ENCODE measurements at regions not wholly inside any gene's neighbourhood (a gene's known extent, or its start where the extent isn't known, plus 50 kb on each side); places are given as distances from the start of the nearest gene placed in this dataset.
"Not testable (repeated sequence)": the region's sequence is repeated elsewhere in the genome, so short reads cannot be mapped to it uniquely, and the experiment has no call there.

DNA sequence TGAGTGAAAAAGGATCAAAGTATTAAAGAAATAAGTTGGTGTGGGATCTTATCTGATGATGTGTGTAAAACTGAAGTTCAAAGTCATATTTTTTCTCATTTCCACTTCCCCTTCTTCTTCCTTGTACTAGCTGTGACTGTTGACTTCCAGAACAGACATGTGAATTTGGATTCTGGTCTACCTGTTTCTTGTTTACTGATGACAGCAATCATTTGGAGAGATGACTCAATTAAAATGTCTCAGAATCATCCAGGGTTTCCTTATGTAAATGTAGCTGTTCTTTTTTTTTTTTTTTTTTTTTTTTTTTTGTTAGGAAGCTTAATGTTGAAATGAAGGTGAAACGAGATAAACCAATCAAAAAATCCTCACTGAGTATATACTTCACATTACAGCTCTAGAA lies 819.9 kb upstream of the PIK3C3 start:
- no peak for DNase-seq

DNA sequence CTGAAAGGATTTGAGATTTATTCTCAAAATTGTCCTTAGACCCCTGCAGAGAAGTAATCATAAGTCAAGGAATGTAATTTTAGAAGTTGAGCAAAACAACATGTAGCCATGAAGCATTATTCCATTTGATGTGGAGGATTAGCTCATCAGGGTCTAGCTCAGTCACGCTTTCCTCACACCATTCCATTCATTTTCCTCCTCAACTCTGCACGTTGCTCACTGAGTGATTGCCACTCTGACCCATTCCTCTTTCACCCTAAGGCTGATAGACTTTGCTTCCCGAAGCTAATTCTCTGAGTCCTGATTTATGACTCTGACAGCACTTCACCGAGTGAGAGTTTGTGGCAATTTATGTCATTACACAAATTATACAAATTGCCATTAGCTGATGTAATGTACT lies 820.6 kb upstream of the PIK3C3 start:
- no peak for DNase-seq

DNA sequence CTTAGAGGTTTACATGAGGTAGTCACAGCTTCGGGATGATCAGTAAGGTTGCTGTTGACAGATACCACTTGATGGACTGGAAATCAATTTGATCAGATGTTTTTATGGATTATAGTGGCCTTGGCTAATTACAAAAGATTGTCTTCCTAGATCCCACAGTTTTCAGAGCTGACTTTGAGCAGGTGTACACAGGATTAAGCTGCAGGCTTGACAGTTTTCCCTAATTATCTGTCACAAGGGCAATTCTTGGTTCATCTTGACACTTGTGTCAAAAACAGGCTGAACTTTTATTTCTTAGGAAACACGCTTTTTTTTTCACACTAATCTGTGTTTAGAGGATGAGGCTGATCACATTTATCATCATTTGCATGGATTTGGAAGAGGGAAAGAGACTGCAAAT lies 824.0 kb upstream of the PIK3C3 start:
- no peak for DNase-seq

DNA sequence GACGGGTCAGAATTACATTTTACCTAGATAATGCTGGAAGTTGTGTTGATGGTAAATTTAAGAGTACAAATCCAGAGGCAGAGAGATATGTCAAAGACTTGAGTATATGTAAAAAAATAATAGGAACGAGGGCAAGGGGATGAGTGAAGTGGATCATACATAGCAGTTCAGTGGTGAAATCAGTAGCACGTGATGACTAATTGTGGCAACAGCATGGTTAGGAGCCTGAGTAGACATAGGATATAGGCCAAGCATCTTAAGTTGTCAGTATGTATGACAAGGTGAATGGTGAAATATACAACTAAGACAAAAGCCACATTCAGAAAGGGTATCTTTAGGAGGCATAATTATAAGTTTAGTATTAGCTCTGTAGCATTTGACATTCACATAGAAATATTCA lies 826.5 kb upstream of the PIK3C3 start:
- no peak for DNase-seq

DNA sequence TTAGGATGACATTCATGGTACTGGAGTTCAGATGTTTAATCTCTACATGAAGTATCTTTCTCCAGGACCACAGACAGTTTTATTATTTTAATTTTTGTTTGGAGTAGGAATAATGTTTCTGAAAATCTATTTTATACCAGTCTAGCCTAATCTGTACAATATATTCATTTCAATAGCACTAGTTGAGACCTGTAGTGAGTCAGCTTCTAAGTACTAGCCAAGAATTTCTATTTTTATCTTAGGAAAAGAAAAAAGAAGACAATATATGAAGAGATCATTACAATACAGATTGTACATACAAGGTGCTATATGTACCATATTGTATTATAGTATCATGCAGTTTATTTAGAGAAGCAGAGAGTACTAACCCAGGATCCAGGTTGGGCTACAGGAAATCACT lies 826.9 kb upstream of the PIK3C3 start:
- DNase-seq = no peak

DNA sequence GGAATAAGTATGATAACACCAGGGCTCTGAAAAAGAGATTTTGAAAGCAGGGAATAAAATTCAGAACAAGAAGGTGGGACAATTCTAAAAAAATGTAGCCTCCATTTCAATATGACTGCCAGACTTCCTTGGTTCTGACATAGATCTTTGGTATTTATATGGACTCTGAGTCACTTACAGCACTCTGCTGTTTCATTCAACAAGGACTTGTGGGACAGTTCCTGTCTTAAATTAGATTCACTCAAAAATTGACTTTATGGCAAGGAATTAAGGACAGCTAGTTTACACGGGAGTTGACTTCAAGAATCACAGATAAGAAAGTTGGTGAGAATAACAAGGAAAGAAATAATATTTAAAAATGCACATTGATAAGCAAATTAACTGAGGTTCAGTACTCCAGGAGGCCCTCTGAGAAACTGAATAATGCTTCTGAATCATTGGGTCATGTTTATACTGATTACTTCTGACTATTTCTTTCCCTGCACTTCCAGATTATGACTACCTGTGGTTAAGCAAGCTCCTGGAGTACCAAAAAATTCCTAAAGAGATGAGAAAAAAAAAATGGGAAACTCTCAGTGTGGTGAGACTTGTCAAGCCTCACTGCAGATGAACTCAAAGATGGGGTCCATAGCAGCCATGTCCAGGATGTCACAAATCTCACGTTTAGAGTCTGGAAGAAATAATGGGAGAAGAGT lies 828.3 kb upstream of the PIK3C3 start:
- DNase-seq = no peak

DNA sequence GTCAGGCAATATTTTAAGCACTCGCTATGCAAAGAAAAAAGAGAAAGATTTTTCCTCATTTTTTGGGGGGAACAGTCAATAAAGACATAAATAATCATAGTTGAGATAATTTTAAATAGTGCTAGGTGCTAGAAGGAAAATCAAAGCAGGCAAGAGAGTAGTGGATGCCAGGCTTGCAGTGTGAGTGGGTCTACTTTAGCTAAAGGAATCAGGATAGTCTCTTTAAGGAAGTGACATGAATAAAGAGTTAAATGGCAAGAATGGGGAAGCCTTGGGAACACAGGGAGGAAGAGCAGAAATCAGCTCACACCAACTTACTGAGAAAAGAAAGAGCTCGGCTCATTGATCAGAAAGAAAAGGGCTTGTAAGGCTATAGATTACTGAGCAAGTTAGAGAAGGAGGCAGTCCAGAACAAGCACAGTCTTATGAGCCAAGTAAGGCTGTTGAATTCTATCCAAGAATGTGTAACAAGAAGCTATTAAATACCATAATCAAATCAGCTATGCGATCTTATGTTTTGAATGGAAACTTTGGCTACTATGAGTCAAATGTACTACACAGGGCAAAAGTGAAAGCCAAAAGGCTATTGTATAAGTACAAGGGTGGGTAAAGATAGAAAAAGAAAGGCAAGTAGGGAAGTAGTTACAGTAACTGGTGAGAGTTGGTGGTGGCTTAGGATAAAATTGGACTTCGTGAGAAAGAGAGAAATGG lies 833.8 kb upstream of the PIK3C3 start:
- DNase-seq = no peak

DNA sequence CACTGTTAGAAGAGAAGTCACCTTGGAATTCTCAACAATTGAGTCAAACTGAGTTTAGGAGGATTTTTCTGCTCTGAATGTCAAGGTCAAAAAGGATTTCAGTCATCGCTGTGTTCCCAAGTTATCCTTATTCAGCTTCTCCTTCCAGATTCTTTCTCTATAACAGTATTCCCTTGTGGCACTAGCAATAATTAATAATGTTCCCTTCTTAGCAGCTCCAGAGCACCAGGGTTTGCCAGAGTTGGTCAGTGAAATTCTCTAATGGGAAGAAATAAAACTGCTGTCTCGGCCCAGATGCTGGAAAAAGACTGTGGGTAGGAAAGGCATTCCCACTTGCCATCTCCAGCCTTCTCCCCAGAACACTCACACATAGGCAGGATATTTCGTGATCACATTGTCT lies 836.0 kb upstream of the PIK3C3 start:
- no peak for DNase-seq

DNA sequence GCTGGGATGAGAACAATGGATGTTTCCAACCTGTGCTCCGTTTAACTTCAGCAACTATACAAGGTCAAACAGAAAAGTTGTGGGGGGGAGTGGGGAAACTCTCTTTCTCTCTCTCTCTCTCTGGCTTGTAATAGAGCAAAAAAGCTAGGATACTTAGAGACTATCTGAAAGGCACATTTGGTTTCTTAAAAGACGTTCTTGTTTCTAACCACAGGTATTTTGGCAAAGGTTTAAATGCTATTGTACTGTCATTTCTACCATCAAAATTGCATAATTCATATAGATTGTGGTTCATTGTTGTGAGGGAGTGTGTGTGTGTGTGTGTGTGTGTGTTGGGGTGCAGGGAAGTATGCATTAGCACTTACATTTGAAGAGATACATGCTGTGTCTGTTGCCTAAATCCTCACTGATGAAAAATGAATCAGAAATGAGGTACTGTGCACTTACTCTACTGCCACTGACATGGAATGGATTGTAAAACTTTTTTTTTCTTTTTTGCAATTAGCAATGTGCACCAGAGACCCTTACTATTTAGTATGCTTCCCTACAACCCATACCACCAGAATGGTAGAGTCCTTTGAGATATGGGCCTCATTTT lies 841.0 kb upstream of the PIK3C3 start:
- DNase-seq = no peak

DNA sequence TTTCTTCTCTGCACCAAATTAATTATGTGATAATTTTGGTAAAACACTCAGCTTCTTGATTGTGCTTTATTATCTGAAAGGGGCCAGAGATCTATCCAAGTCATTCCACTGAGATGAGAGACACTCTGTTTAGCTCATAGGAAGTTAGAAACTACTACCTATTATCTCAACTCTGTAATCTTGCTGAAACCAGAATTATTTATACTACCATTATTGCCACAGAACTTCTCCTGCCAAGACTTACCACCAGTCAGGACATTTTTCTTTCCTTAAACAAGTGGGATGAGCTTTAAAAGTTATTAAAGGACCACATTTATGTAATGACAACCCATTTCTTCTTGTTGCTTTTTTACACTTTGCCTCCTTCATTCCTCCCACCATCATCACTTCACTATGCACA lies 855.6 kb upstream of the PIK3C3 start:
- no peak for DNase-seq

DNA sequence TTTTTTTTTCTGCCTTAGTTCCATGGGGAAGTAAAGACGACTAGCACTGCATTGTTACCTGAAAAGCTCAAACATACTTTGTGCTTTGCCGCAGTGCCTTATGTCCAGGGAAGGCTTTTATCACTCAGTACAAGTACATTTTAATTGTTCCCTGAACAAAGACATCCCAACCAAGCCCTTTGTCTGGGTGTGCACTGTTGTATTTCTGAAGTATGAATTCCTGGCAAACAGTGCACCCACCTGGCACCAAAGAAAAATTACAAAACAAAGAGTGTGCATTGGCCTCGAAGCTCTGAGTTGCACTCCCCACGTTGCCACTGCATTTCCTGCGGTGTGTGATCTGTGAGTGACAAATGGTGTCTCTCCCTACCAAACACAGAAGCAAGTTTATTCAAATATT lies 858.5 kb upstream of the PIK3C3 start:
- peak; percentile 0 for DNase-seq

DNA sequence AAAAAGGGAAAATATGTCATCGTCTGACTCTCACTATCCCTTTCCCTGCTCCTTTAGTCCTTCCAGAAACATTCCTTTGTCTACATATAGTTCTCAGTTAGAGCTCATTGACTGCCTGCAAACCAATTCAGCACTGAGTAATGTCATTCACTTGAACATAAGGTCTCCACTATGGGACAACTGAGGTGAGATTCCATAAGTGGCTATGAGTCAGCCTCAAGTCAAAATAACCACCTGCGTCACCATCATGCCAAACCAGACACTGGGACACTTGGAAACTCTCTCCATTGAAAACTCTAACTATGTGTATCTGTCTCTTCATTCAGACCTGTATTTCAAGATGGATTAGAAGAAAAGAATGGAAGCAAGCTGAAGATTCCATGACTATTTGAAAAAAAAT lies 878.0 kb upstream of the PIK3C3 start:
- no peak for DNase-seq

DNA sequence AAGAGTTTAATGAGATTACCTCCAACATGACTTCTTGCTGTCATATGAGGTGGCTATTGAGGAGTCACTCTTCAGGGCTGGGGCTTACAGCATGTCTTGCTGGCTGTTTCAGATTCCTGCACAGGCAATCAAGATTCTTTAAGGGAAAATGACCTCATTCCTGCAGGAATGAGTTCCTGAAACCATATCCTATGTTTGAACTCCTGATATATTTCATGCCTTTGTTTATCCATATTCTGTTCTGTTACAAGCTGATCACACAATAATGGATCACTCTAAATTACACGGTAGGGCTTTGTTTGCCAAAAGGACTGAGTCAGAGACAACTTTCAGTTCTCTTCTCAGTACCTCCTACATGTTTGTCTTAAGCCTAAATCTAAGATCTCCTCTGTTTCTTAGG lies 879.8 kb upstream of the PIK3C3 start:
- DNase-seq = no peak

DNA sequence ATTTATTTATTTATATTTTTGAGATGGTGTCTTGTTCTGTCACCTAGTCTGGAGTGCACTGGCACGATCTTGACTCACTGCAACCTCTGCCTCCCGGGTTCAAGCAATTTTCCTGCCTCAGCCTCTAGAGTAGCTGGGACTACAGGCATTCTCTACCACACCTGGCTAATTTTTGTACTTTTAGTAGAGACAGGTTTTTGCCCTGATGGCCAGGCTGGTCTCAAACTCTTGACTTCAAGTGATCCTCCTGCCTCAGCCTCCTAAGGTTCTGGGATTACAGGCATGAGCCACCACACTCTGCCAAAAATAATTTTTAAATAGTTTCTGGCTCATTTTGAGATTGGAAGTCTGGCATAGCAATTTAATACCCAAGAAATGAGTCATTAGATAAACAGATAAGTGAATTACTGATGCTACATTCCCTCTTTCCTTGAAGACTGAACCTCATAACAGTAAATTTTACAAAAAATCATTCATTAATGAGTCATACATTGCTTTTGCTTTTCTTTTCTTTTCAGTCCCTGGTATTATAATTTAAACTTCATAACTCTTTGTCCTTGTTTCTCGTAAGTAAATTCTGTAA lies 881.6 kb upstream of the PIK3C3 start:
- DNase-seq = no peak

DNA sequence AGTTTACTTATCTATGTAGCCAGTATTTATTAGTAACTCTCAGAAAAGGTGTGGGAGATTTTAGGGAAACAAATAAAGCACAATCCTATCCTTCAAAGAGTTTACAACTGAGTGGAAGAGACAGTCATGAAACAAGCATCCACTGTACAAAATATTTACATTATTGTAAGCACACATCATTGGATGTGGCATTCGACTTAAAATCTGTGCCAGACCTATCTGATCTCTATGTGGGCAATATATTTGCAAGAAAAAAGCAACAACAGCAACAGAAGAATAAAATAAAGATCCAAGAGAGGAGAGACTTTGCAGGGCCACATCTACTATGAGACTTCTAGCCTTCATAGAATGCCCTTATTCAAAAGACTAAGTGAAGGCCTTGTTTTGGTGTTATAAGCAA lies 882.1 kb upstream of the PIK3C3 start:
- DNase-seq = no peak

DNA sequence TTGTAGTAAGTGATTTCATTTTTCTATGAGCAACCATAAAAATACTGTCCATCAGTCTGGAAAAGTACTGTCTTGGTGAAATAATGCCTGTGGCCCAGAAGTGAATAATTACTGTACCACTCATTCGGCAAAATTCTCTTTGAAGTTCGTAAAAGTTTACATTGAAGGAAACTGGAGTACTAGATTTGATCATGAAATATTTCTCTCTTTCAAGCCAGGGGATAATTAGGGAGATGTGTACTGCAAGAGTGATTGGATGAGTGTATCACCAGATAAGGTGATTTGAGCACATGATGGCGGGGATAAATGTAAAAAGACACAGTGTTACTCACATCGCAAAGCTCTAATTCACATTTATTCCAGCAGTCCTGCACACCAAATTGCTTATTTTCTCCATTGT lies 883.2 kb upstream of the PIK3C3 start:
- no peak for DNase-seq

DNA sequence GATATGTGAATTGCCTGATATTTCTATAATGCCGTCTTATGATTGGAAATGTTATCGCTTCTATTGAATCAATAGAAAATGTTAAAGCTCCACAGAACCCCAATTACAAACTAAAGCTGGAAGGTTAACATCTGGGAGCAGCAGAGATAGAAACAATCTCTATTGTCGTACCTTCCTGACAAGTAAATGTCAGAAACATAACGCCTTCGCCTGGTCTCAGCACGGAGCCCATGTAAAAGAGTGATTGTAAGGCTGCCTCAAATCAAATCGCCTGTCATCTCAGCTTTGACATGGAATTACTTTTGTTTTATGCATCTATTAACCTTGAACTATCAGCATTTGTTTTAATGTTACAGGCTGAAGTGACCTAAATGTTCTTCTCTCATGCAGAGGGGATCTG lies 885.9 kb upstream of the PIK3C3 start:
- no peak for DNase-seq

DNA sequence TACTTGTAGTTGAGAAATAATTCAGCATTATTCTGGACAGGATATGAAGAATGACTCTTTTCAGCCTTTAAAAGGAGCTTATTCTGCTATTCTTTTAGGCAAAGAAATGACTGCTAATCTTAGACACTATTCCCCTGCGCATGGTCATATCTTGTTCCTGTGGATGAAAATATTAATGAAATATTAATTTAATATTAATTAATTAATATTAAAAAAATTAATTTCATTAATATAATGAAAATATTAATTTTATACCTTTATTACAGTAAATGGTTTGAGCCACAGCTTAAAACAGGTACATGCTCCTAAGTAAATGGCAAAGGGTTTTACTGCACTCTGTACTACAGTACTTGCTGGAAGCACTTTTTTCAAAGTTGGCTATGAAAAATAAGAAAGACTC lies 890.1 kb upstream of the PIK3C3 start:
- no peak for DNase-seq

DNA sequence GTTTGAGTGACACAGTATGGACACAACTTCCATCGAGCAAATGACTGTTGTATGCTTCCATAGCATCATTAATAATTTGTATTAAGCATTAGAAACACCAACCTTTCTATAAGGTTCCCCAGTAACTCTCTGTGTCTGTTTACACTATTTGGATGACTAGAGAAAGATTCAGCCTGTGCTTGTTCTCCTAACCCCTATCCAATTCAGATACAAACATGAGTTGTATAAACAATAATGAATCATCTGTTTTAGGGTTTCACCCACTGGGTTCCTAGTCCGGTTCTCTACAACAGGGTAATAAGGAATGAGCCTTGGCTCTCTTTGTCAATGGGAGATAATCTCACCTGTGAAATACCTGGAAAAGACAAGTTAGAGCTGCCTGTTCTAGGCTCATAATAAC lies 894.1 kb upstream of the PIK3C3 start:
- no peak for DNase-seq

DNA sequence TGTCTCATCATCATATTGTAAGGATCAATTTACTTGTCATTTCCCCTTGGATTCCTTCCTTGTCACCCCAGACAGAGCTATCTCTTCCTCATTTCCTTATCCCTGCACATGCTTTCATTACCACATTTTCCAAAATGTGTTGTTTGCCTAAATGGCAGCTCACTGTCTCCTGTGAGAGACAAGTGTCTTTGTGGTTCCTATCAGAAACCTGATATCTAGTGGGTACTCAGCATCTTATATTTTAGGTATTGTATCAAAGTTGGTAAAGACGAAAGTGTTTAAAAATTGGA lies 896.0 kb upstream of the PIK3C3 start:
- no peak for DNase-seq

DNA sequence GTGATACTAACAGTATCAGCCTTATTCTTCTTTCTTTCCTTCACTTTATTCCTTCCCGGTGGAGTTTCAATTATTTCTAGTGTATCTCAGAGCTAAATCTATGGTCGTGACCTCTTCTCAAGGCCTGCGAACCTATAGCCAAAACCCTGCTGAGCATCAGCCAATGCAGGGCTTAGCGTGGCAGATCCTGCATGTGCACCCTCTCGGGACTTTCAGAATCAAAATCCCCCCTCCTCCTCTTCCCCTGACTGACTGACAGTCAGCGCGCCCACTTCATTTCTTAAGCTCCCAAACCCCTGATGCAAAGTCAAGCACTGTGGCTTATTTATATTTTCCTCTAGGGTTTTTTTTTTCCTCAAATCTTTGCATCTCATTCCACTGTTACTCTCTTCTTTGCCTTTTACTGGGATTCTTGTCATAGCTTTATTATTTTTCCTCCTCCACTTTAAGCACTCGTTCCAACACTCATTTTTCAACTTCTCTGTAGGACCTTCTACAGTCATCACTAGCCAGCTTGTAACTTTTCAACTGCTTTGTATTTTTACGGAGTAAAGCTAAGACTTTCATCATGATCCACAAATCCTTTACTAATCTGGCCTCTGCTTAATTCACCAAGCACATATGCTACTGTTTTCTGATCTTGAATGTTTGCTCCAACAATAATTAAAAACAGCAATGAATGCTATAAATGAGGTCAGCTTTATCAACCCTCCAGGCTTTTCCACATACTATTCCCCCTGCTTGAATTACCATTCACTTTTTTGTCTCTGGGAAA lies 896.5 kb upstream of the PIK3C3 start:
- DNase-seq = no peak

DNA sequence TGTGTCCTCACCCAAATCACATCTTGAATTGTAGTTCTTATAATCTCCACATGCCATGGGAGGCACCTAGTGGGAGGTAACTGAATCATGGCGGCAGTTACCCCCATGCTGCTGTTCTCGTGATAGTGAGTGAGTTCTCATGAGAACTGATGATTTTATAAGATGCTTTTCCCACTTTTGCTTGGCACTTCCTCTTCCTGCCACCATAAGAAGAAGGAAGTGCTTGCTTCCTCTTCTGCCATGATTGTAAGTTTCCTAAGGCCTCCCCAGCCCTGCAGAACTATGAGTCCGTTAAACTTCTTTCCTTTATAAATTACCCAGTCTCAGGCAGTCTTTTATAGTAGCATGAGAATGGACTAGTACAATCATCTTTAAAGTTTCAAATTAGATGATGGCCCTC lies 902.4 kb upstream of the PIK3C3 start:
- no peak for DNase-seq

DNA sequence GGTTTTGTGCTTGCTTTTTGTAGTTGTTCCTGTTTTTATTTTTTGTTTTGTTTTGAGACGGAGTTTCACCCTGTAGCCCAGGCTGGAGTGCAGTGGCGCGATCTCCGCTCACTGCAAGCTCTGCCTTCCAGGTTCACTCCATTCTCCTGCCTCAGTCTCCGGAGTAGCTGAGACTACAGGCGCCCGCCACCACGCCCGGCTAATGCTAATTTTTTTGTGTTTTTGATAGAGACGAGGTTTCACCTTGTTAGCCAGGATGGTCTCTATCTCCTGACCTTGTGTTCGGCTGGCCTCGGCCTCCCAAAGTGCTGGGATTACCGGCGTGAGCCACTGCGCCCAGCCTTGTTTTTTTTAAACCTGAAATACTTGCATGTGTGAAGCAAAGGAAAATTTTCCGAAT lies 908.8 kb upstream of the PIK3C3 start:
- DNase-seq = not testable (repeated sequence)
